GM21390 (cell line): ENCODE measurements at regions not wholly inside any gene's neighbourhood (a gene's known extent, or its start where the extent isn't known, plus 50 kb on each side); places are given as distances from the start of the nearest gene placed in this dataset.

ENCODE experiments used
- ATAC-seq: cut with Tn5 transposase; IDR thresholded peaks from one replicate; pipeline ENCODE4 v1.9.1; 2021; ENCODE audit not compliant: unreplicated experiment

GRCh38 chr5:153881687-153882086, 157.0 kb downstream of the FAM114A2 start:
- no peak for ATAC-seq

- no peak for ATAC-seq
Measured at GRCh38 chr5:153880106-153880505, 158.6 kb downstream of the FAM114A2 start.

- ATAC-seq = no peak
Measured at GRCh38 chr5:153879596-153879995, 159.1 kb downstream of the FAM114A2 start.

- no peak for ATAC-seq
Measured at GRCh38 chr5:153866176-153866575, 172.5 kb downstream of the FAM114A2 start.

- ATAC-seq = no peak
Measured at GRCh38 chr5:153865016-153865415, 173.7 kb downstream of the FAM114A2 start.

GRCh38 chr5:153863951-153864350, 174.8 kb downstream of the FAM114A2 start:
- no peak for ATAC-seq
